Testis (tissue), 2 donors: ENCODE measurements at regions not wholly inside any gene's neighbourhood (a gene's known extent, or its start where the extent isn't known, plus 50 kb on each side); places are given as distances from the start of the nearest gene placed in this dataset.
"Not testable (repeated sequence)": the region's sequence is repeated elsewhere in the genome, so short reads cannot be mapped to it uniquely, and the experiment has no call there.

Experiments
- DNase-seq: peaks from one replicate; pipeline ENCODE4 v3.0.0-alpha.2; 2019
- H3K27ac ChIP-seq, 2 donors: fragments of 200-600 bp; sonication (generic); one replicate each; pipeline ENCODE4 v1.5.1; 2019
- H3K27me3 ChIP-seq: fragments of 200-600 bp; sonication (generic); one replicate; pipeline ENCODE4 v1.5.1; 2019
- H3K36me3 ChIP-seq: fragments of 200-600 bp; sonication (generic); one replicate; pipeline ENCODE4 v1.5.1; 2017; ENCODE audit warnings: low read depth; ENCODE audit errors: missing control alignments
- H3K4me1 ChIP-seq: fragments of 200-600 bp; sonication (generic); one replicate; pipeline ENCODE4 v1.5.1; 2019
- H3K4me3 ChIP-seq, 2 donors: fragments of 200-600 bp; sonication (generic); one replicate each; pipeline ENCODE4 v1.5.1; 2017 to 2019
- H3K9me3 ChIP-seq: fragments of 200-600 bp; sonication (generic); one replicate; pipeline ENCODE4 v1.5.1; 2017
- CTCF ChIP-seq, 3 experiments: fragments of 450-650 bp in 2 of 3; fragments of 200-600 bp in 1 of 3; sonication (generic) in 1 of 3; IDR thresholded peaks; one replicate each; pipeline ENCODE4 v1.5.1; 2016 to 2019; ENCODE audit warnings: antibody characterized with exemption in 3 of 3, mild to moderate bottlenecking in 2 of 3, moderate library complexity in 1 of 3
- POLR2A ChIP-seq: fragments of 450-650 bp; IDR thresholded peaks from one replicate; pipeline ENCODE4 v1.6.1; 2017; ENCODE audit warnings: antibody characterized with exemption, mild to moderate bottlenecking, moderate library complexity
- WGBS, 2 donors: methylation state at CpG; one replicate each; pipeline ENCODE4 v1.1.5; 2018; 5-methylcytosine and 5-hydroxymethylcytosine counted together
- intact Hi-C: fragments of 100-400 bp; cut with DNase I; formaldehyde crosslinking; loops from one replicate; pipeline ENCODE4 v1.15.1; 2023; ENCODE audit warnings: low total_unique reads

GRCh38 chr5:117376748-117377147 is 802.1 kb upstream of the SEMA6A start:
- intact Hi-C loops = no loop called here
- WGBS, 2 donors = 40 to 54% methylated on average over 2 of the region's 2 CpGs
- Histone ChIP-seq H3K9me3 (no peaks in the 10 kb centered on the region), H3K4me1 (no peaks in the 10 kb centered on the region), H3K36me3 (no peaks in the 10 kb centered on the region), H3K4me3 (no peak overlapping the region), H3K27me3 (no peaks in the 10 kb centered on the region), H3K27ac (no peak overlapping the region)
- DNase-seq = no peak
- TF ChIP-seq POLR2A (no peak), CTCF (IDR thresholded peaks at IDR 0.05) (no peak)

- no peaks in the 10 kb centered on the region for H3K27me3 ChIP-seq
Observed at GRCh38 chr5:117359895-117360294, 785.3 kb upstream of the SEMA6A start.

GRCh38 chr5:117357886-117358285 is 783.3 kb upstream of the SEMA6A start:
- no peak overlapping the region for H3K4me3 ChIP-seq
- no peaks in the 10 kb centered on the region for H3K27me3 ChIP-seq
- DNase-seq = no peak
- WGBS, 2 donors = 75 to 86% methylated on average over 3 of the region's 3 CpGs
- intact Hi-C loops = no loop called here
- no peaks in the 10 kb centered on the region for H3K36me3 ChIP-seq
- no peak overlapping the region for H3K27ac ChIP-seq
- no peaks in the 10 kb centered on the region for H3K9me3 ChIP-seq
- H3K4me1 ChIP-seq = no peaks in the 10 kb centered on the region
- TF ChIP-seq CTCF (IDR thresholded peaks at IDR 0.05) (no peak), POLR2A (no peak)

More at GRCh38 chr5:117359895-117360294, 785.3 kb upstream of the SEMA6A start:
- no peak for DNase-seq
- no peak overlapping the region for H3K27ac ChIP-seq
- H3K9me3 ChIP-seq = no peaks in the 10 kb centered on the region
- no peaks in the 10 kb centered on the region for H3K4me1 ChIP-seq
- no peak overlapping the region for H3K4me3 ChIP-seq
- intact Hi-C loops = no loop called here
- no peak for TF ChIP-seq CTCF (IDR thresholded peaks at IDR 0.05)
- no peak for TF ChIP-seq POLR2A
- H3K36me3 ChIP-seq = no peaks in the 10 kb centered on the region

GRCh38 chr5:117347280-117347679 is 772.7 kb upstream of the SEMA6A start:
- intact Hi-C loops = no loop called here
- Histone ChIP-seq H3K27me3 (no peaks in the 10 kb centered on the region), H3K36me3 (no peaks in the 10 kb centered on the region), H3K27ac (no peak overlapping the region), H3K9me3 (no peaks in the 10 kb centered on the region), H3K4me3 (no peak overlapping the region), H3K4me1 (no peaks in the 10 kb centered on the region)
- 36 to 48% methylated on average over 2 of the region's 2 CpGs for WGBS, 2 donors
- no peak for DNase-seq
- no peak for TF ChIP-seq POLR2A
- no peak for TF ChIP-seq CTCF (IDR thresholded peaks at IDR 0.05)

GRCh38 chr5:117343726-117344125 is 769.1 kb upstream of the SEMA6A start:
- intact Hi-C loops = not testable (repeated sequence)
- 71% methylated on average over 12 of the region's 13 CpGs; no CpG with 5 or more reads in 1 of the 2 donors for WGBS, 2 donors

More at GRCh38 chr5:117343726-117344125, 769.1 kb upstream of the SEMA6A start:
- not testable (repeated sequence) for H3K9me3 ChIP-seq, H3K27ac ChIP-seq, H3K4me1 ChIP-seq, H3K36me3 ChIP-seq, DNase-seq, H3K27me3 ChIP-seq, H3K4me3 ChIP-seq
